Activated B cell treated with CpG ODN at 0.5 μM for 24 hours (primary cell): ENCODE measurements at regions not wholly inside any gene's neighbourhood (a gene's known extent, or its start where the extent isn't known, plus 50 kb on each side); places are given as distances from the start of the nearest gene placed in this dataset.
"Not testable (repeated sequence)": the region's sequence is repeated elsewhere in the genome, so short reads cannot be mapped to it uniquely, and the experiment has no call there.

Experiments used
- ATAC-seq: fragments of 200-7000 bp; cut with Tn5 transposase; one replicate; pipeline ENCODE4 v1.10.0; 2021; ENCODE audit warnings: low read depth, mild to moderate bottlenecking, moderate library complexity
- CTCF ChIA-PET: fragments of 350-600 bp; sonication (Branson Sonifier 250); formaldehyde crosslinking; loops from one replicate; lab custom pipeline; 2021; ENCODE audit warnings: antibody characterized with exemption; lab: Charles Lee
- POLR2A ChIA-PET: fragments of 350-600 bp; sonication (Branson Sonifier 250); formaldehyde crosslinking; loops from one replicate; lab custom pipeline; 2021; ENCODE audit warnings: antibody characterized with exemption; lab: Charles Lee
- DNase-seq: peaks from one replicate; pipeline ENCODE4 v3.0.0; 2022
- H3K27ac Mint-ChIP-seq: one replicate; pipeline ENCODE4 v1.8.0; 2020; ENCODE audit warnings: mixed read lengths
- H3K27me3 Mint-ChIP-seq: one replicate; pipeline ENCODE4 v1.8.0; 2021; ENCODE audit warnings: mixed read lengths
- H3K36me3 Mint-ChIP-seq: one replicate; pipeline ENCODE4 v1.8.0; 2021; ENCODE audit warnings: low read depth, mixed read lengths
- H3K4me1 Mint-ChIP-seq: one replicate; pipeline ENCODE4 v1.8.0; 2021; ENCODE audit warnings: mixed read lengths
- H3K4me3 Mint-ChIP-seq: one replicate; pipeline ENCODE4 v1.8.0; 2020; ENCODE audit warnings: mild to moderate bottlenecking, mixed read lengths
- H3K9me3 Mint-ChIP-seq: one replicate; pipeline ENCODE4 v1.8.0; 2020; ENCODE audit warnings: mixed read lengths
- intact Hi-C: fragments of 100-400 bp; cut with micrococcal nuclease; formaldehyde crosslinking; loops from one replicate; pipeline ENCODE4 v1.15.1; 2024
- TF ChIP-seq, protein P1 (sequence below): fragments of 200-600 bp; IDR thresholded peaks from one replicate; pipeline ENCODE4 v1.8.0; 2022; ENCODE audit warnings: antibody characterized with exemption, mild to moderate bottlenecking

DNA sequence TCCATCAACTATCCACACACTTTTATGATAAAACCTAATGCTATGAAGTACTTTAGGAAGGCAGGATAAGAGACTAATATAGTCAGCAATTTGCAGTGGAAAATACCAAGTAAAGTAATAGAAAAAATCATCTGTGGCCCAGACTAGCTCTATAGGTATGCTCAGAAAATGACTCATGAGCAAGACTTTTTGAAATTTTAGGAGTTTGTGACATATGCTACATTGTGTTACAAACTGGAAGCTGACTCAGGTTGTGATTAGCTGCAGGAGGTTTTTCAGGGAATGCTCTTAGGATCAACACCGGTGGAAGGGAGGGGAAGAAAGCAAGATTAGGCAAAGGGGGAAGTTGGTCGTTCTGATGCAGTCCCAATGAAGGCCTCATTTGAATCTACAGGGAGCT is 56.1 kb downstream of the FEZF1 start:
- Mint-ChIP-seq H3K9me3 (peaks cover 3% of the 10 kb centered on the region), H3K27me3 (no peaks in the 10 kb centered on the region), H3K4me1 (no peaks in the 10 kb centered on the region), H3K36me3 (no peaks in the 10 kb centered on the region), H3K4me3 (no peak overlapping the region), H3K27ac (no peak overlapping the region)
- intact Hi-C loops = no loop called here
- ATAC-seq (no peak), DNase-seq (no peak)
- TF ChIP-seq, protein P1, sequence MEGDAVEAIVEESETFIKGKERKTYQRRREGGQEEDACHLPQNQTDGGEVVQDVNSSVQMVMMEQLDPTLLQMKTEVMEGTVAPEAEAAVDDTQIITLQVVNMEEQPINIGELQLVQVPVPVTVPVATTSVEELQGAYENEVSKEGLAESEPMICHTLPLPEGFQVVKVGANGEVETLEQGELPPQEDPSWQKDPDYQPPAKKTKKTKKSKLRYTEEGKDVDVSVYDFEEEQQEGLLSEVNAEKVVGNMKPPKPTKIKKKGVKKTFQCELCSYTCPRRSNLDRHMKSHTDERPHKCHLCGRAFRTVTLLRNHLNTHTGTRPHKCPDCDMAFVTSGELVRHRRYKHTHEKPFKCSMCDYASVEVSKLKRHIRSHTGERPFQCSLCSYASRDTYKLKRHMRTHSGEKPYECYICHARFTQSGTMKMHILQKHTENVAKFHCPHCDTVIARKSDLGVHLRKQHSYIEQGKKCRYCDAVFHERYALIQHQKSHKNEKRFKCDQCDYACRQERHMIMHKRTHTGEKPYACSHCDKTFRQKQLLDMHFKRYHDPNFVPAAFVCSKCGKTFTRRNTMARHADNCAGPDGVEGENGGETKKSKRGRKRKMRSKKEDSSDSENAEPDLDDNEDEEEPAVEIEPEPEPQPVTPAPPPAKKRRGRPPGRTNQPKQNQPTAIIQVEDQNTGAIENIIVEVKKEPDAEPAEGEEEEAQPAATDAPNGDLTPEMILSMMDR = no peak
- ChIA-PET CTCF (no interaction called here), POLR2A (no interaction called here)

DNA sequence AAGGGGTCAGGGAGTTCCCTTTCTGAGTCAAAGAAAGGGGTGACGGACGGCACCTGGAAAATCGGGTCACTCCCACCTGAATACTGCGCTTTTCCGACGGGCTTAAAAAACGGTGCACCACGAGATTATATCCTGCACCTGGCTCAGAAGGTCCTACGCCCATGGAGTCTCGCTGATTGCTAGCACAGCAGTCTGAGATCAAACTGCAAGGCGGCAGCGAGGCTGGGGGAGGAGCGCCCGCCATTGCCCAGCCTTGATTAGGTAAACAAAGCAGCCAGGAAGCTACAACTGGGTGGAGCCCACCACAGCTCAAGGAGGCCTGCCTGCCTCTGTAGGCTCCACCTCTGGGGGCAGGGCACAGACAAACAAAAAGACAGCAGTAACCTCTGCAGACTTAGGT is 65.8 kb downstream of the FEZF1 start:
- H3K36me3 Mint-ChIP-seq, CTCF ChIA-PET, H3K27me3 Mint-ChIP-seq, H3K4me1 Mint-ChIP-seq, ATAC-seq, POLR2A ChIA-PET, intact Hi-C loops, H3K4me3 Mint-ChIP-seq, DNase-seq, H3K9me3 Mint-ChIP-seq, H3K27ac Mint-ChIP-seq: not testable (repeated sequence)

DNA sequence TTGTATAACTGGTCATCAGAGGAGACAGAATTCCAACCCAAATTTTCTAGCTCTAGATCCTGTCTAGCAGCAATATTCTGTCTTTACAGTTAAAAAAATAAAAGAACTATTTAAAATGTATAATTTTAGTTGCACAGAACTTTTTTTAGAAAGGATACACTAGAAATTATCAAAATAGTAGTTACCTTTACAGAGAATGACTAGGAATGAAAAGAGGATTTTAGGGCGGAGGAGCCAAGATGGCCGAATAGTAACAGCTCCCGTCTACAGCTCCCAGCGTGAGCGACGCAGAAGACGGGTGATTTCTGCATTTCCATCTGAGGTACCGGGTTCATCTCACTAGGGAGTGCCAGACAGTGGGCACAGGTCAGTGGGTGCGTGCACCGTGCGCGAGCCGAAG is 66.3 kb downstream of the FEZF1 start:
- POLR2A ChIA-PET, H3K36me3 Mint-ChIP-seq, H3K4me1 Mint-ChIP-seq, H3K27me3 Mint-ChIP-seq, ATAC-seq, CTCF ChIA-PET, DNase-seq, H3K27ac Mint-ChIP-seq, intact Hi-C loops, H3K9me3 Mint-ChIP-seq, H3K4me3 Mint-ChIP-seq: not testable (repeated sequence)

DNA sequence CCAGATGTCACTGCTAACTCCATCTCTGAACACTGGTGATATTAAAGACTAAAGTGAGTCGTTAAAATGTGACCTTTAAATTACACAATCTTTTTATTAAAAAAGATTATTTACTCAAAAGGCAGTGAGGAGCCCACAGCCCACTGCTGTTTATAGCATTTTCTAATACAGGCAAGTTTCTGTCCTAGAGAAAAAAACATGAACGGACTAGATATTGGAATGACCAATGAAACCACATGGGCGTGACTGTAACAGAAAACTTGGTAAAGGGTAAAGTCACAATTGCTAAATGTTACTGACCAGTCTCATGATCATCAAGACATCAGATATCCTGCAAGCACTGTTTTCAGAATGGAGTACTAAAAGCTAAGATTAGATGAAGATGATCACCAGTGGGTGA is 78.7 kb downstream of the FEZF1 start:
- ChIA-PET CTCF (no interaction called here), POLR2A (no interaction called here)
- Mint-ChIP-seq H3K4me1 (no peaks in the 10 kb centered on the region), H3K27ac (no peak overlapping the region), H3K4me3 (no peak overlapping the region), H3K36me3 (no peaks in the 10 kb centered on the region), H3K27me3 (no peaks in the 10 kb centered on the region), H3K9me3 (no peaks in the 10 kb centered on the region)
- ATAC-seq = no peak
- no peak for DNase-seq
- intact Hi-C loops = no loop called here
- TF ChIP-seq, protein P1 = no peak

DNA sequence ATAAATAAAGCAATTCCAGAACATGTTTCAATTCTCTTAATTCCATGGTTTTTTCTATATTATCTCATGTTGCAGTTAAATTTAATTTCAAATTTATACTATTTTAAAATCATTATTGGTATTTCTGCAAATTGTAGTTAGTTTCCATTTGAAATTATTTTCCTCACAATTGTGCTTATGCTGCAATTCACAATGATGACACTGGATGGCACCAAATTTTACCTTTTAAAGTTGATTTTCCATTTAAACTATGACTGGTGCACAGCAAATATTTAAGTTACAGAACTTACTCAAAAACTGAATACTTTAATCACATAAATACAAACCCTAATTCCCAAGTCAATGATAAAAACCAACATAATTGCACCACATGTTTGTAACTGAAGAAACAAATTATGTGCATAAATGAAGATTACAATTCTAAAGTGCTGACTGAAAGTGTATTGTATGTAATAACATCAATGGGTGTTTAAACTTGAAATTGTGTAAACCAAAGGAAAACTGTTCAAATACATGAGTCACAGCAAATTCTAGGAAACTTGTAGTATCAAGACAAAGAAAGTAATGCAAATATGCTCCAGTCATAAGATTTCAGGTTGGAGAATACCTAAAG is 75.3 kb upstream of the AASS start:
- CTCF ChIA-PET = no interaction called here
- no peaks in the 10 kb centered on the region for H3K9me3 Mint-ChIP-seq
- no peaks in the 10 kb centered on the region for H3K36me3 Mint-ChIP-seq
- intact Hi-C loops = loop anchor here (2.0 kb wide), 1 partner anchor 309 kb away; no protein-coding TSS in a partner anchor
- no peak for DNase-seq
- no peak overlapping the region for H3K4me3 Mint-ChIP-seq
- H3K27me3 Mint-ChIP-seq = peaks cover 3% of the 10 kb centered on the region
- TF ChIP-seq, protein P1 = no peak
- no peaks in the 10 kb centered on the region for H3K4me1 Mint-ChIP-seq
- no peak overlapping the region for H3K27ac Mint-ChIP-seq
- POLR2A ChIA-PET = no interaction called here
- no peak for ATAC-seq

DNA sequence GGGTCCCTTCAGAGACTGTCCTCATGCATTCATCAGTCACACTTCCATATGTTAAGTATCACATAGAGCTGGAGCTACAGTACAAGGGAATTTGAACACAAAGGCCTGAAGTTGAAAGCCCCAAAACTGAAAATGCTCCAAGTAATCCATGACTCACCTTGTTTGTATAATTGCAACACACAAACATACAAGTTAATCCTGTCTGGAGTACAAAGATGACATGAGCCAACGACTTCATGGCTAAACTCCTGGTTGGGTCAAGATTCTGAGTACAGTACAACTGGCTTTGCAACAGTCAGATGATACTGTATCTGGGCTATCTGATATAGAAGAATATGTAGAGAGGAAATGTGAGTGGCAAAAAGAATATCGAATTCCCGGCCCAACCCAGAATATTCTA is 73.1 kb upstream of the AASS start:
- ChIA-PET POLR2A (no interaction called here), CTCF (interaction anchor here (1.5 kb wide), 1 partner anchor 12 kb away, joined by 3 read pairs; no protein-coding TSS in a partner anchor)

More for the DNA sequence above, 73.1 kb upstream of the AASS start:
- no peaks in the 10 kb centered on the region for H3K4me1 Mint-ChIP-seq
- DNase-seq (no peak), ATAC-seq (no peak)
- no peak overlapping the region for H3K27ac Mint-ChIP-seq
- intact Hi-C loops = no loop called here
- TF ChIP-seq, protein P1 = no peak
- H3K36me3 Mint-ChIP-seq = no peaks in the 10 kb centered on the region
- peaks cover 3% of the 10 kb centered on the region for H3K27me3 Mint-ChIP-seq
- H3K9me3 Mint-ChIP-seq = no peaks in the 10 kb centered on the region
- no peak overlapping the region for H3K4me3 Mint-ChIP-seq
